ENCODE measurements at regions not wholly inside any gene's neighbourhood (a gene's known extent, or its start where the extent isn't known, plus 50 kb on each side); places are given as distances from the start of the nearest gene placed in this dataset.
A peak's percentile ranks its signal among the peaks of the same experiment; 100 is the strongest.
"Not testable (repeated sequence)": the region's sequence is repeated elsewhere in the genome, so short reads cannot be mapped to it uniquely, and the experiment has no call there.

- DNase-seq; intact Hi-C loops (cut with DNase I); H3K27me3 ChIP-seq; H3K27ac ChIP-seq; H3K4me3 ChIP-seq; H3K4me1 ChIP-seq; H3K36me3 ChIP-seq; ATAC-seq; H3K9me3 ChIP-seq: not testable (repeated sequence)
- 75 to 89% (median 82%) methylated on average over 4 of the region's 4 CpGs for WGBS, 4 donors
These were observed 54.9 kb upstream of the NBPF12 start for GRCh38 chr1:146883190-146883589.

GRCh38 chr1:146881096-146881495 is 57.0 kb upstream of the NBPF12 start:
- intact Hi-C loops (cut with DNase I); DNase-seq; H3K9me3 ChIP-seq; H3K4me3 ChIP-seq; ATAC-seq; H3K27me3 ChIP-seq; H3K36me3 ChIP-seq; H3K27ac ChIP-seq; H3K4me1 ChIP-seq: not testable (repeated sequence)
- WGBS, 4 donors = 53 to 73% (median 60%) methylated on average over 1 to 7 of the region's 8 CpGs; no CpG with 5 or more reads in 1 of the 4 donors

GRCh38 chr1:146863799-146864319 is 74.3 kb upstream of the NBPF12 start:
- H3K4me3 ChIP-seq; DNase-seq; ATAC-seq; H3K4me1 ChIP-seq; H3K9me3 ChIP-seq; intact Hi-C loops (cut with DNase I); H3K27me3 ChIP-seq; H3K36me3 ChIP-seq; H3K27ac ChIP-seq: not testable (repeated sequence)
- 64 to 70% (median 65%) methylated on average over 3 of the region's 3 CpGs for WGBS, 4 donors

- DNase-seq; H3K27ac ChIP-seq; H3K4me3 ChIP-seq; H3K27me3 ChIP-seq; H3K36me3 ChIP-seq; intact Hi-C loops (cut with DNase I); H3K4me1 ChIP-seq; ATAC-seq; H3K9me3 ChIP-seq: not testable (repeated sequence)
- 46 to 54% (median 50%) methylated on average over 5 to 8 of the region's 9 CpGs; no CpG with 5 or more reads in 1 of the 4 donors for WGBS, 4 donors
These were observed 85.0 kb upstream of the NBPF12 start for GRCh38 chr1:146853147-146853546.

- intact Hi-C loops (cut with DNase I); H3K4me3 ChIP-seq; H3K9me3 ChIP-seq; ATAC-seq; H3K4me1 ChIP-seq; H3K27ac ChIP-seq; H3K27me3 ChIP-seq; DNase-seq; H3K36me3 ChIP-seq: not testable (repeated sequence)
- 48 to 66% (median 48%) methylated on average over 6 of the region's 6 CpGs for WGBS, 4 donors
These were observed 87.7 kb upstream of the NBPF12 start for GRCh38 chr1:146850352-146850889.

- H3K27ac ChIP-seq; H3K36me3 ChIP-seq; H3K4me3 ChIP-seq; H3K4me1 ChIP-seq; DNase-seq; ATAC-seq; intact Hi-C loops (cut with DNase I); H3K27me3 ChIP-seq; H3K9me3 ChIP-seq: not testable (repeated sequence)
- no CpG with 5 or more reads among the region's 1 CpG for WGBS, 4 donors
These were observed 99.4 kb upstream of the NBPF12 start for GRCh38 chr1:146838725-146839124.

- DNase-seq; intact Hi-C loops (cut with DNase I); H3K9me3 ChIP-seq; H3K4me3 ChIP-seq; H3K36me3 ChIP-seq; ATAC-seq; H3K4me1 ChIP-seq; H3K27ac ChIP-seq; H3K27me3 ChIP-seq: not testable (repeated sequence)
- whole genome bisulfite sequencing, 4 donors = no CpG with 5 or more reads among the region's 1 CpG
These were observed 111.2 kb upstream of the NBPF12 start for GRCh38 chr1:146826957-146827356.

GRCh38 chr1:146794236-146794635 is 143.9 kb upstream of the NBPF12 start:
- H3K27ac ChIP-seq; H3K4me3 ChIP-seq; H3K4me1 ChIP-seq; H3K9me3 ChIP-seq; intact Hi-C loops (cut with DNase I); ATAC-seq; H3K27me3 ChIP-seq; DNase-seq; H3K36me3 ChIP-seq: not testable (repeated sequence)
- WGBS, 4 donors = 86 to 92% (median 91%) methylated on average over 19 of the region's 19 CpGs

- H3K4me3 ChIP-seq; H3K27ac ChIP-seq; H3K9me3 ChIP-seq; H3K36me3 ChIP-seq; intact Hi-C loops (cut with DNase I); H3K27me3 ChIP-seq; H3K4me1 ChIP-seq: not testable (repeated sequence)
- DNase-seq = peak in 1 of 5 donors; percentile 20
- ATAC-seq = peak in 2 of 4 donors; percentile 53 to 61
- WGBS, 4 donors = 60 to 80% (median 66%) methylated on average over 4 to 5 of the region's 5 CpGs
These were observed 145.4 kb upstream of the NBPF12 start for GRCh38 chr1:146792725-146793124.

GRCh38 chr1:146784212-146784940 is 153.7 kb upstream of the NBPF12 start:
- WGBS, 4 donors = 68 to 90% (median 79%) methylated on average over 1 to 3 of the region's 3 CpGs

GRCh38 chr1:146781235-146781634 is 156.9 kb upstream of the NBPF12 start:
- intact Hi-C loops (cut with DNase I); H3K27me3 ChIP-seq; H3K36me3 ChIP-seq; H3K4me3 ChIP-seq; DNase-seq; ATAC-seq; H3K9me3 ChIP-seq; H3K4me1 ChIP-seq; H3K27ac ChIP-seq: not testable (repeated sequence)
- WGBS, 4 donors = 75 to 86% (median 78%) methylated on average over 7 of the region's 7 CpGs

More at GRCh38 chr1:146784212-146784940, 153.7 kb upstream of the NBPF12 start:
- H3K27ac ChIP-seq; H3K9me3 ChIP-seq; H3K27me3 ChIP-seq; ATAC-seq; DNase-seq; intact Hi-C loops (cut with DNase I); H3K36me3 ChIP-seq; H3K4me1 ChIP-seq; H3K4me3 ChIP-seq: not testable (repeated sequence)
